Endothelial cell of umbilical vein (primary cell): ENCODE measurements at regions not wholly inside any gene's neighbourhood (a gene's known extent, or its start where the extent isn't known, plus 50 kb on each side); places are given as distances from the start of the nearest gene placed in this dataset.

ENCODE experiments used
- EZH2 ChIP-seq: IDR thresholded peaks from 2 replicates; pipeline ENCODE4 v1.6.1; 2012; ENCODE audit warnings: borderline replicate concordance, low read depth, mild to moderate bottlenecking, moderate library complexity, low read length, inconsistent platforms; ENCODE audit not compliant: severe bottlenecking
- FOS ChIP-seq: IDR thresholded peaks from 2 replicates; pipeline ENCODE4 v1.6.1; 2011; ENCODE audit warnings: mild to moderate bottlenecking, low read length, moderate library complexity, borderline replicate concordance; ENCODE audit not compliant: insufficient read depth
- GATA2 ChIP-seq: IDR thresholded peaks from 2 replicates; pipeline ENCODE4 v1.7.0; 2011; ENCODE audit warnings: low read depth, mild to moderate bottlenecking, moderate library complexity, mixed read lengths, low read length; ENCODE audit not compliant: insufficient read length, insufficient read depth
- MYC ChIP-seq: IDR thresholded peaks from one replicate; pipeline ENCODE4 v1.6.1; 2011; ENCODE audit warnings: mild to moderate bottlenecking, low read depth, low read length
- POLR2A ChIP-seq: IDR thresholded peaks from 2 replicates; pipeline ENCODE4 v1.6.1; 2012; ENCODE audit warnings: low read depth, mild to moderate bottlenecking, control low read depth, low read length
- POLR2AphosphoS5 ChIP-seq: IDR thresholded peaks from 2 replicates; pipeline ENCODE4 v1.6.1; 2012; ENCODE audit warnings: low read depth, mild to moderate bottlenecking, control low read depth, low read length, moderate library complexity; ENCODE audit not compliant: insufficient read depth
- TF ChIP-seq, protein P1 (sequence below), 2 donors: IDR thresholded peaks; 1 replicate in 1 of 2; 2 replicates in 1 of 2; pipeline ENCODE4 v1.5.1; 2011; ENCODE audit warnings: low read length in 2 of 2, mild to moderate bottlenecking in 2 of 2, moderate library complexity in 2 of 2, control low read depth in 1 of 2, inconsistent platforms in 1 of 2, low read depth in 1 of 2; ENCODE audit not compliant: insufficient read depth in 1 of 2; ENCODE audit errors: extremely low read depth in 1 of 2
- TF ChIP-seq, protein P2 (sequence below): IDR thresholded peaks from 2 replicates; pipeline ENCODE4 v1.6.1; 2011; ENCODE audit not compliant: insufficient read depth, insufficient read length

DNA sequence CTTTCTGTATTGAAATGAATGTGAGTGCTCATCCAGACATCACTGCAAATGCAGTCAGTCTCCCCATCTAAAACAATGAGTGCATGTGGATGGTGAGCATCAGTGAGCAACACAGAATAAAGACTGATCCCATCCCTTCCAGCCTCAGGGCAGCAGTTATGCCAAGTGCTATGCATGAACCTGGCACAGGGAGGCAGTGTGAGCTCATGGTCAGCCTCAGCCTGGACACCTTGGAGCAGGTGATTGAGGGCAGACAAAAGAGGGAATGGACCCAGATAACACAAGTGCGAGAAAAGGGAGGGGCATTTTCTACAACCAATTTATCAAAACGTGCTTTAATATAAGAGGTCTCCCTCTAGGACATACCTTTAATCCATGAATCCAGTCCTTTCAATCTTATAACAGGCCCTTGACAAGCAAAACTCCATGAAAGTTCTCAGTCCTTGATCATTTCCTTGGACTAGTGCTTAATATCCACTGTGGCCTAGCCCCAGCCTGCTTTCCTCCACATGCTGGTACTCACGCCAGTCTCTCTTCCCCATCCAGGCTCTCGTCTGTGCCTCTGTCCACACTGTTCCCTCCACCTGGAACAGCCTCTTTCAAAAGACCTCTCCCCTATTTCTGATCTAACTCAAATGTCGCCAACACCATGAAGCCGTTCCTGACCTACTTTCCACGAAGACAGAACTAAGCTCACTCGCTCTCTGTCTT lies 50.5 kb upstream of the LRRC55 start:
- TF ChIP-seq POLR2AphosphoS5 (no peak), POLR2A (no peak), FOS (no peak), MYC (no peak), EZH2 (no peak), GATA2 (no peak)
- TF ChIP-seq, protein P1, sequence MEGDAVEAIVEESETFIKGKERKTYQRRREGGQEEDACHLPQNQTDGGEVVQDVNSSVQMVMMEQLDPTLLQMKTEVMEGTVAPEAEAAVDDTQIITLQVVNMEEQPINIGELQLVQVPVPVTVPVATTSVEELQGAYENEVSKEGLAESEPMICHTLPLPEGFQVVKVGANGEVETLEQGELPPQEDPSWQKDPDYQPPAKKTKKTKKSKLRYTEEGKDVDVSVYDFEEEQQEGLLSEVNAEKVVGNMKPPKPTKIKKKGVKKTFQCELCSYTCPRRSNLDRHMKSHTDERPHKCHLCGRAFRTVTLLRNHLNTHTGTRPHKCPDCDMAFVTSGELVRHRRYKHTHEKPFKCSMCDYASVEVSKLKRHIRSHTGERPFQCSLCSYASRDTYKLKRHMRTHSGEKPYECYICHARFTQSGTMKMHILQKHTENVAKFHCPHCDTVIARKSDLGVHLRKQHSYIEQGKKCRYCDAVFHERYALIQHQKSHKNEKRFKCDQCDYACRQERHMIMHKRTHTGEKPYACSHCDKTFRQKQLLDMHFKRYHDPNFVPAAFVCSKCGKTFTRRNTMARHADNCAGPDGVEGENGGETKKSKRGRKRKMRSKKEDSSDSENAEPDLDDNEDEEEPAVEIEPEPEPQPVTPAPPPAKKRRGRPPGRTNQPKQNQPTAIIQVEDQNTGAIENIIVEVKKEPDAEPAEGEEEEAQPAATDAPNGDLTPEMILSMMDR (IDR thresholded peaks at IDR 0.05; ENCODE audit: extremely low read depth in 1 of 2, insufficient read depth in 1 of 2, low read depth in 1 of 2, low read length in 2 of 2): peak; percentile 43 to 70
- TF ChIP-seq, protein P2, sequence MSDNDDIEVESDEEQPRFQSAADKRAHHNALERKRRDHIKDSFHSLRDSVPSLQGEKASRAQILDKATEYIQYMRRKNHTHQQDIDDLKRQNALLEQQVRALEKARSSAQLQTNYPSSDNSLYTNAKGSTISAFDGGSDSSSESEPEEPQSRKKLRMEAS: no peak
